NCI-H146 (cell line): ENCODE measurements at regions not wholly inside any gene's neighbourhood (a gene's known extent, or its start where the extent isn't known, plus 50 kb on each side); places are given as distances from the start of the nearest gene placed in this dataset.
A peak's percentile ranks its signal among the peaks of the same experiment; 100 is the strongest.
"Not testable (repeated sequence)": the region's sequence is repeated elsewhere in the genome, so short reads cannot be mapped to it uniquely, and the experiment has no call there.

ENCODE experiments used
- DNase-seq: peaks from one replicate; lab custom pipeline; 2025; lab: John Stamatoyannopoulos, UW

DNA sequence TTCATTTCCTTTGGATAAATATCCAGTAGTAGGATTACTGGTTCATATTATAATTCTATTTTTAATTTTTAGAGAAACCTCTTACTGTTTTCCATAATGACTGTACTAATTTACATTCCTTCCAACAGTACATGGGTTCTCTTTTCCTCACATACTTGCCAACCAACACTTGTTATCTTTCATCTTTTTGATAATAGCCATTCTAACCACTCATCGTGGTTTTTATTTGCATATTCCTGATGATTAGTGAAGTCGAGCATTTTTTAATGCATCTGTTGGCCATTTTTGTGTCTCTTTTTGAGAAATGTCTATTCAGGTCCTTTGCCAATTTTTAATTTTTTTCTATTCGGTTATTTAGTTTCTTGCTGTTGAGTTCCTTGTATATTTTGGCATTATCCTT, 457.7 kb upstream of the PDE3A start:
- no peak for DNase-seq

DNA sequence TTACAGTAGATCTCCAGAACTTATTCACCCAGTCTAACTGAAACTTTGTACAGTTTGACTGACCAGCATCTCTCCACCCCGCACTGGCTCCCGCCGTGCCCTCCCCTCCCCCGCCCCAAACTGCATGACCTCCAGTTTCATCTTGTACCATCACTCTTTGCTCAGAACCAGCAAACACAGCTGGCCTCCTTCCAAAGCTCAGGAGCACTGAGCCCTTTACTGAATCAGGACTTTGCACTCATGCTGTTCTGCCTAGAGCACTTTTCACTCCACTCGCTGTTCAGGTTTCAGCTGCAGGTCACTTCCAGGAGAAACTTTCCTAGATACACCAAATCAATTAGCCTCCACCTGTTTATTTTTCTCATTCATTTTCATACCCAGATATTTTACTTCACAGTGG, 455.3 kb upstream of the PDE3A start:
- DNase-seq = peak; percentile 21

GRCh38 chr12:19915392-19916195, 452.7 kb upstream of the PDE3A start:
- DNase-seq = peak; percentile 87

DNA sequence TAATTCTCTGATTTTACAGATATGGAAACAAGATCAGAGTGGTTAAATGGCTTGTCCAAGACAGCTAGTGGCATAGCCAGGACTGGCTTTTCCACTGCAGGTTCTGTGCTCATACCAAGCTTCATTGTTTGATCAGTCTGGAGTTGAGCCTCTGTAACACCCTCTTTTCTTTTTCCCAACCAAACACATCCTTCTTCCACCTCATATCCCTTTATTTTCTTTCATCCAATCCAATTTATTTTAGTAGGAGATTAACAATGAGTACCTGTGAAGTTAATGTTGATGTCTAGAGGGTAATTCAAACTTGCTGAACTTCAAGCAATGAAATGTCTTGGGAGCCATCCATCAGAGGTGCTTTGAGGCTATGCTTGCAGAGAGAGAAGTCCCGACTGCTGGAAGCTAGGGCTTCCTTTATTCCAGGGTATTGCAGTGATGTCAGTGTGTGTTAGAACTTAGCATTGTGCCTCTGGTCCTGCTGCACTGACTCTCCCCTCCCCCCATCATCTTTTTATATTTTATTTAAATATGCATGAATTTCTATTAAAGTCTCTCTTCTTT, 452.1 kb upstream of the PDE3A start:
- peak; percentile 36 for DNase-seq

DNA sequence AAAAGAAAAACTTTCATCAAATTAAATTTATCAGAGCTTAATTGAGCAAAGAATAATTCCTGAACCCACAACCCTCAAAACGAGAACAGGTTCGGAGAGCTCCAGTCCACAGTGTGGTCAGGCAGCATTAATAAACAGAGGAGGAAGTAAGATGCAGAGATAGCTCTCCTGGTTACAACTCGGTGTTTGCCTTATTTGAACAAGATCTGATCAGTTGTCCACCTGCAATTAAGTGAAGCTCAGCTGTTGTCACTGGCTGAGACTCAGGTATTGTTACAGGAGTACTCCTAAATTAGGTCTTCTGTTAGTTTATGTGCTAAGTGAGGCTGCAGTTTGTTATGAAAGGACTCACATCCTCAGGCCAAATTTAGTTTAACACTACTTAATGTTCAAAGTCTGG, 451.4 kb upstream of the PDE3A start:
- DNase-seq = peak; percentile 93

GRCh38 chr12:19921716-19922115, 446.6 kb upstream of the PDE3A start:
- DNase-seq = not testable (repeated sequence)

- DNase-seq = no peak
Observed at GRCh38 chr12:19922717-19923116, 445.6 kb upstream of the PDE3A start.

GRCh38 chr12:19924360-19924759, 444.0 kb upstream of the PDE3A start:
- no peak for DNase-seq

DNA sequence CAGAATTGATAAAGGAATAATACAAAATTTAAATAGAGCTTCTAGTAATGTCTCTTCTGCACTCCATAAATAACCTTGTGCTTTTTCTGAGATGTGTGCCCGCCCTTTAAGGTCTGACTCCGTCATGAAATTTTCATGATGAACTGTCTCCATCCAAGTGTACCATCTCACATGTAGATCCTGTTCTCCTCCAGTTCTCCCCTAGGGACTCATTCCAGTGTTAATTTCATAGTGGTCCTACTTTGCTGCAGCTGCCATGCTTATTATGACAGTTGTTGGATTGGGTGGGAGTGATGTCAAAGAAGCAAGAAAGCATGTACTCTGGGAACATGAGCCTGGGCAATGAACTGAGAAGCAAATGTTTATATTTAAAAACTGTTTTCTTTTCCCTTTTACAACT, 442.5 kb upstream of the PDE3A start:
- no peak for DNase-seq

GRCh38 chr12:19926266-19926665, 442.1 kb upstream of the PDE3A start:
- DNase-seq = no peak

- no peak for DNase-seq
Observed at GRCh38 chr12:19927661-19928060, 440.7 kb upstream of the PDE3A start.

GRCh38 chr12:19932413-19932812, 435.9 kb upstream of the PDE3A start:
- DNase-seq = no peak

- no peak for DNase-seq
Observed at GRCh38 chr12:19933924-19934323, 434.4 kb upstream of the PDE3A start.

DNA sequence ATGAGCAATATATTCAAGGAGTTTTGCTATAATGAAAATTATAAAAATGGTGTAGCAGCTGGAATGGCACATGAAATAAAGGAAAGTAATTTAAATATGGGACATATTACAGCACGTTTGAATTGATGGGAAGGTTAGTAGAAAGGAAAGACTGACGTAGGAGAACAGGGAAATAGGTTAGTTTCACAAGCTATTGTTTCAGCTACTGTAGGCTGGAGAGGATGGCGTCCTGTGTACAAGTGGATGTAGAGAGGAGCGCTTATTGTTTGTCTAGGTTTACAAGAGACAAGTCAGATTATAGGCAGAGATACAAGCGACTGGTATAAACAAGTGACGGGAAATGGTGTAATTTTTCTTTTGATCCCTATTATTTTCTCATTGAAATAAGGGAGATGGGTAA, 431.2 kb upstream of the PDE3A start:
- no peak for DNase-seq

DNA sequence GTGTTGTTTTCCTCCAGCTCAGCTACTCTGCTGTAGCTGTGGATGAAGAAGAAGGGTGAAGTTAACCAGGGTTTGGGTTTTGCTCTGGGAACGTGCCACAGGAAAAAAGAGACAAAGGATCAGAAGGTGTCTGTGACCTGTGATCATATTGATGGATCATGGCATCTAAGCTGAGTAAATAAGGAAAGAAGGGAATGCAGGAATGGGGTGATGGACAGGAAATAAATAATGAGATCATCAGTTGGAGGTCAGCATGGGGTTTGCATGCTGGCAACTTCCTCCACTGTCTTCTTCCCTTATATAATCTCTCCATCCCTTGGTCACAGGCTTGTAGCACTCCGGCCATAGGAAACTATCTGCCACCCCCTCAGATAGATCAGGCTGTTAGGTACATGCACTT, 430.3 kb upstream of the PDE3A start:
- no peak for DNase-seq

DNA sequence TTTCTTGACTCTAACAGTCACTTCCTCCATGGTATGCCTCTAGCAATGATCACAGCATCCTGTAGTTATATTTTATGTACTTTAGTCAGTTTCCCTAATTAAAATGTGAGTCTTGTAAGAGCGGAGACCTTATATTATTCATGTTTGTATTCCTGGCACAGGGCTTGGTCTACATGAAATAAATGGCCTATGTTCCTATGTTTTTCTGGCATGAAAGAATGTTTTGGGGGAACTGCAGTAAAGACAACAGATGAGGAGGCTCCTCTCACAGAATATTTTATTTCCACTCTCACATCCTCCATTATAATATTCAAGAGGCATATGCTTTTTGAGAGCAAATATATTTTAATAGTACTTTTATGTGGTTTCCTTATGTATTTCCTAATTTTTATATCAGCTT, 429.8 kb upstream of the PDE3A start:
- no peak for DNase-seq

- DNase-seq = no peak
Observed at GRCh38 chr12:19940267-19940666, 428.1 kb upstream of the PDE3A start.

DNA sequence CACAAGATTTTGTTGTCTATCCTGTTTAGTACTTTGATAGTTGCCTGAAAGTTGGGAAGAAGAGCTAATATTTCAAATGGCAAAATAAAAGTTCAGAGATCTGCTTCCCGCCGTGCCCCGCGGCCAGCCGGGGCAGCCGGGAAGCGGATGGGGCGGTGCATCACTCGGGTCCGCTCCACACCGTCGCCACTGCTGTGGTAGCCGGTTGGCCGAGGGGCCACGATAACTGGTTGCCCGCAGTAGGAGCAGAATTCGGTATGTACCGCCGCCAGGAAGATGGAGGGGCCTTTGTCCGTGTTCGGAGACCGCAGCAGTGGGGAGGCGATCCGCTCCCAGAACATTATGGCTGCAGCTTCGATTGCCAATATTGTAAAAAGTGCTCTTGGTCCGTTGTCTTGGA, 427.2 kb upstream of the PDE3A start:
- no peak for DNase-seq

DNA sequence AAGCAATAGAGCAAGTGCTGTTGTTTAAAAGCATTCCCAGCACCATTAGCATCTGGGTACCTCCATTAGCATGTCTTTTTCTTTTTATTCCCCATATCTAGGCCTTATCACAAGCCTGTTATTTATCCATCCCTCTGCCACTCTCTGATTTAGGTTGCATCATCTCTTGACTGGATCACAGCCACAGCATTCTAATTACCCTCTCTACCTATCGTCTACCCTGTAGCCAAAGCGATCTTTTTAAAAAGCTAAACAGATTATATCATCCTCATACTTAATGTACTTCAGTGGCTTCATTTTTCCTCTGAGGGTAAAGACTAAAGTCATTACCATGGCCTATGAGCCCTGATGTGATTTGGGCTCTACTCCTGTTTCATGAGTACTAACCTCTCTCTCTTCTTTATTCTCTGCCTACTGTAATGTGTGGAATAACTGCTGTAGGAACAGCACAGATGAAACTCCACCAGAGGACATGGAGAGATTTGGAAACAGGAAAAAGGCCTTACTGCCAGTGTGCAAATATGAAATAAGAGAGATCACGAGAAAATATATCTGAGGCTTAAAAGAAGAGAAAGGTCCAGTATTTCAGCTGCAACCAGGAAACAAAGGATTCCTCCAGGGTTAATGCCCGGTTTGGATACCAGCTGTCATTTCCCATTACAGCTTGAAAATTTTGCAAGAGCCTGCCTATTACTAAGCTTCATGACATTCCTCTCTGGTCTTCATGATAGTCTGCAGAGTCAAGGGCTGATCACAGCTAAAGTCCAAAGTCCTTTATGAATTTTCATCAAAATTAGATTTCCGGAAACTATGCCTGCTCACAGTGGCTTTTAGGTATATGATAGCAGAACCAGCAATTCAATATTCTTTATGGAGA, 422.5 kb upstream of the PDE3A start:
- DNase-seq = no peak

DNA sequence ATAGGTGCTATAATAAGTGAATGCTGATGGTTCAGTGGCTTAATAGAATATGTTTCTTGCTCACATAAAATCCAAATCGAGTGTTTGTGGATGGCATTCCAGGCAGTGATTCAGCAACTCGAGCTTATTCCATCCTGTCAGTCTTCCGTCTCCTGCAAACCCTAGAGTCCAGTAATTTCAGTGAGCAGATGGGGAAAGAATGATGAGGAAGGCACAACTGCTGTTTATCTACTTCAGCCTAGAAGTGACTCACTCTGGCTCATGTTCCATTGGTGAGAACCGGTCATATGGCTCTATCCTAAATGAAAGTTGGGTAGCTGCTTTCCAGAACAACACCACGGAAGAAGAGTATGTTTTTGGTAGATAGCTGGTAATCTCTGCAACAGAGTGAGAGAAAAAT, 421.8 kb upstream of the PDE3A start:
- DNase-seq = no peak

GRCh38 chr12:19947344-19947743, 421.0 kb upstream of the PDE3A start:
- DNase-seq = no peak

DNA sequence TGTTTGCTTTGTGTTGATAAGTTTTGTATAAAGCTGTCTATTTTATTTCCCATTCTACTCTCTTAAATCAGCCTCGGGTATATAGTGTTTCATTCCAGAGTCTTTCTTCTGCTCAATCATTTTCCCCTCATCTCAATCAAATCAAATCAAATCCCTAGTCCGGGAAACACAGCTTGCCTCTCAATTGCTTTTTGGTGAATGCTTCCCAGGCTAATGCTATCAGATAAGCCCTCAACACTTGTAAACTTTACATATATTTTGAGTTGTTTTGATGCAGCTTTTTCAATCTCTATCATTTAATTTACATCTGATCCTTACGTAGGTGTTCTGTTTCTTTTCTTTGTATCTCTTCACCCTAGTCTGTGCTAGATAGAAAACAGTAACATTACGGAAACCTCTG, 416.7 kb upstream of the PDE3A start:
- no peak for DNase-seq

GRCh38 chr12:19953734-19954133, 414.6 kb upstream of the PDE3A start:
- no peak for DNase-seq
